GM23338 (cell line): ENCODE measurements at regions not wholly inside any gene's neighbourhood (a gene's known extent, or its start where the extent isn't known, plus 50 kb on each side); places are given as distances from the start of the nearest gene placed in this dataset.

Experiments
- ATAC-seq: fragments of 200-7000 bp; cut with Tn5 transposase; 3 replicates; pipeline ENCODE4 v1.9.1; 2020
- DNase-seq: peaks from one replicate; pipeline ENCODE4 v3.0.0-alpha.2; 2015; ENCODE audit warnings: low spot score
- H2AFZ ChIP-seq: fragments of 200-600 bp; sonication (generic); 2 replicates; pipeline ENCODE4 v1.8.0; 2016; ENCODE audit warnings: antibody characterized with exemption, mild to moderate bottlenecking, moderate library complexity
- H3F3A ChIP-seq: fragments of 200-600 bp; sonication (generic); replicated peaks from 2 replicates; pipeline ENCODE4 v1.8.0; 2017; ENCODE audit warnings: antibody characterized with exemption, mixed run types, low read depth
- H3K27ac ChIP-seq: fragments of 200-600 bp; sonication (generic); 2 replicates; pipeline ENCODE4 v1.6.1; 2016; ENCODE audit warnings: low read depth
- H3K27me3 ChIP-seq: fragments of 200-600 bp; sonication (generic); 2 replicates; pipeline ENCODE4 v1.8.0; 2016; ENCODE audit warnings: mild to moderate bottlenecking, mixed run types, moderate library complexity; ENCODE audit not compliant: insufficient read depth
- H3K36me3 ChIP-seq: fragments of 200-600 bp; sonication (generic); 2 replicates; pipeline ENCODE4 v1.8.0; 2016; ENCODE audit warnings: mild to moderate bottlenecking; ENCODE audit not compliant: insufficient read depth
- H3K4me1 ChIP-seq: fragments of 200-600 bp; sonication (generic); 2 replicates; pipeline ENCODE4 v1.8.0; 2016; ENCODE audit warnings: mild to moderate bottlenecking, moderate library complexity; ENCODE audit not compliant: insufficient read depth
- H3K4me2 ChIP-seq: fragments of 200-600 bp; sonication (generic); 2 replicates; pipeline ENCODE4 v1.7.1; 2017; ENCODE audit warnings: mixed run types
- H3K4me3 ChIP-seq: fragments of 200-600 bp; sonication (generic); 2 replicates; pipeline ENCODE4 v1.6.1; 2016; ENCODE audit warnings: mixed run types
- H3K79me2 ChIP-seq: fragments of 200-600 bp; sonication (generic); replicated peaks from 2 replicates; pipeline ENCODE4 v1.8.0; 2017; ENCODE audit warnings: mild to moderate bottlenecking; ENCODE audit not compliant: insufficient read depth
- H3K9me2 ChIP-seq: fragments of 200-600 bp; sonication (generic); 2 replicates; pipeline ENCODE4 v1.8.0; 2017; ENCODE audit not compliant: insufficient read depth
- H4K20me1 ChIP-seq: fragments of 200-600 bp; sonication (generic); replicated peaks from 2 replicates; pipeline ENCODE4 v1.8.0; 2017; ENCODE audit warnings: mild to moderate bottlenecking; ENCODE audit not compliant: insufficient read depth
- H3K27ac Mint-ChIP-seq: 2 replicates; pipeline ENCODE4 v1.8.0; 2020; ENCODE audit warnings: inconsistent platforms, mild to moderate bottlenecking, moderate library complexity, mixed read lengths
- H3K27me3 Mint-ChIP-seq: 3 replicates; pipeline ENCODE4 v1.8.0; 2022; ENCODE audit warnings: low read depth, mild to moderate bottlenecking, moderate library complexity, mixed read lengths, inconsistent platforms; ENCODE audit not compliant: insufficient read depth, poor library complexity
- H3K36me3 Mint-ChIP-seq: 3 replicates; pipeline ENCODE4 v1.8.0; 2021; ENCODE audit warnings: low read depth, mild to moderate bottlenecking, inconsistent platforms, moderate library complexity, mixed read lengths
- H3K4me1 Mint-ChIP-seq: 3 replicates; pipeline ENCODE4 v1.8.0; 2020; ENCODE audit warnings: mild to moderate bottlenecking, inconsistent platforms, mixed read lengths
- H3K4me3 Mint-ChIP-seq: 3 replicates; pipeline ENCODE4 v1.8.0; 2021; ENCODE audit warnings: moderate library complexity, mild to moderate bottlenecking, inconsistent platforms, mixed read lengths
- H3K9me3 Mint-ChIP-seq: 3 replicates; pipeline ENCODE4 v1.8.0; 2020; ENCODE audit warnings: moderate library complexity, mild to moderate bottlenecking, inconsistent platforms, mixed read lengths
- EZH2phosphoT487 ChIP-seq: fragments of 200-600 bp; sonication (generic); IDR thresholded peaks from one replicate; pipeline ENCODE4 v1.8.1; 2018; ENCODE audit warnings: antibody characterized with exemption; ENCODE audit not compliant: unreplicated experiment
- JUNB ChIP-seq: IDR thresholded peaks from one replicate; pipeline ENCODE4 v1.6.1; 2016; ENCODE audit warnings: antibody characterized with exemption; ENCODE audit not compliant: unreplicated experiment
- NANOG ChIP-seq: IDR thresholded peaks from 2 replicates; pipeline ENCODE4 v1.6.1; 2016; ENCODE audit warnings: antibody characterized with exemption, borderline replicate concordance
- POLR2AphosphoS5 ChIP-seq: IDR thresholded peaks from 2 replicates; pipeline ENCODE4 v1.6.1; 2016; ENCODE audit warnings: antibody characterized with exemption, low read depth
- STAT1 ChIP-seq: IDR thresholded peaks from one replicate; pipeline ENCODE4 v1.6.1; 2016; ENCODE audit warnings: antibody characterized with exemption; ENCODE audit not compliant: unreplicated experiment
- ZNF114 ChIP-seq: fragments of 250-450 bp; sonication (Bioruptor Pico); IDR thresholded peaks from 2 replicates; pipeline ENCODE4 v1.5.0; 2020; ENCODE audit warnings: mild to moderate bottlenecking, moderate library complexity
- ZNF331 ChIP-seq: fragments of 250-450 bp; sonication (Bioruptor Pico); IDR thresholded peaks from 2 replicates; pipeline ENCODE4 v1.5.0; 2020; ENCODE audit warnings: low read depth, mild to moderate bottlenecking, moderate library complexity
- TF ChIP-seq, protein P1 (sequence below): IDR thresholded peaks from one replicate; pipeline ENCODE4 v1.6.1; 2018; ENCODE audit warnings: antibody characterized with exemption; ENCODE audit not compliant: unreplicated experiment
- TF ChIP-seq, protein P2 (sequence below): IDR thresholded peaks from 2 replicates; pipeline ENCODE4 v1.6.1; 2016; ENCODE audit warnings: antibody characterized with exemption
- TF ChIP-seq, protein P3 (sequence below): fragments of 250-450 bp; sonication (Bioruptor Pico); IDR thresholded peaks from 2 replicates; pipeline ENCODE4 v1.5.0; 2020; ENCODE audit warnings: mild to moderate bottlenecking, moderate library complexity
- TF ChIP-seq, protein P4 (sequence below), 2 experiments: fragments of 200-600 bp in 1 of 2; sonication (generic) in 1 of 2; conservative IDR thresholded peaks; 2 replicates each; pipeline versions ENCODE4 v1.5.1 to v1.6.1; 2016 to 2017; ENCODE audit warnings: antibody characterized with exemption in 2 of 2, low read depth in 2 of 2, mild to moderate bottlenecking in 2 of 2, moderate library complexity in 1 of 2

DNA sequence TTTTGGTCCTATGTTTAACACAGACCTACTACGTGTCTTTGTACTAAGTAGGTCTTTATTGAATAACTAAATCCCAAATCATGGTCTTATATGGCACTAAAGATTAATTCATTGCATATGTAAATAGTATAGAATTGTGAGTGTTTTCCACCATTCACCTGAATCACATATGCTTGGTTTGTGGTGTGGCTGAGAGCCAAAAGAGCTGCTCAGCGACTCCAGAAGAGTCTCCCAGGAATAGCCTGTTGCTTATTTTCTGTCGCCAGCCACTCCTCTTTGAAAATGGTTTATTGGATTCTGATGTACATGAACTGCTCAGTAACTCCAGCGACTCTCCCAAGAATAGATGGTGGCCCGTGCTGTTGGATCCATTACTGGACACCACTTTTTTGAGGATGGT lies 184.5 kb downstream of the CLCN4 start:
- H3K27ac ChIP-seq = no peak overlapping the region
- no peaks in the 10 kb centered on the region for H3K79me2 ChIP-seq
- H2AFZ ChIP-seq = no peak overlapping the region
- H3F3A ChIP-seq = no peaks in the 10 kb centered on the region
- no peak overlapping the region for H3K4me2 ChIP-seq
- Mint-ChIP-seq H3K4me1 (no peaks in the 10 kb centered on the region; the same call in 2 of the 3 replicates), H3K36me3 (no peaks in the 10 kb centered on the region), H3K4me3 (no peak overlapping the region), H3K27ac (no peak overlapping the region), H3K27me3 (no peaks in the 10 kb centered on the region), H3K9me3 (no peaks in the 10 kb centered on the region)
- no peak for DNase-seq
- TF ChIP-seq POLR2AphosphoS5 (no peak), ZNF331 (no peak), NANOG (no peak), STAT1 (no peak), ZNF114 (CRISPR knock-in tag) (no peak), EZH2phosphoT487 (no peak), JUNB (no peak)
- TF ChIP-seq, protein P1, sequence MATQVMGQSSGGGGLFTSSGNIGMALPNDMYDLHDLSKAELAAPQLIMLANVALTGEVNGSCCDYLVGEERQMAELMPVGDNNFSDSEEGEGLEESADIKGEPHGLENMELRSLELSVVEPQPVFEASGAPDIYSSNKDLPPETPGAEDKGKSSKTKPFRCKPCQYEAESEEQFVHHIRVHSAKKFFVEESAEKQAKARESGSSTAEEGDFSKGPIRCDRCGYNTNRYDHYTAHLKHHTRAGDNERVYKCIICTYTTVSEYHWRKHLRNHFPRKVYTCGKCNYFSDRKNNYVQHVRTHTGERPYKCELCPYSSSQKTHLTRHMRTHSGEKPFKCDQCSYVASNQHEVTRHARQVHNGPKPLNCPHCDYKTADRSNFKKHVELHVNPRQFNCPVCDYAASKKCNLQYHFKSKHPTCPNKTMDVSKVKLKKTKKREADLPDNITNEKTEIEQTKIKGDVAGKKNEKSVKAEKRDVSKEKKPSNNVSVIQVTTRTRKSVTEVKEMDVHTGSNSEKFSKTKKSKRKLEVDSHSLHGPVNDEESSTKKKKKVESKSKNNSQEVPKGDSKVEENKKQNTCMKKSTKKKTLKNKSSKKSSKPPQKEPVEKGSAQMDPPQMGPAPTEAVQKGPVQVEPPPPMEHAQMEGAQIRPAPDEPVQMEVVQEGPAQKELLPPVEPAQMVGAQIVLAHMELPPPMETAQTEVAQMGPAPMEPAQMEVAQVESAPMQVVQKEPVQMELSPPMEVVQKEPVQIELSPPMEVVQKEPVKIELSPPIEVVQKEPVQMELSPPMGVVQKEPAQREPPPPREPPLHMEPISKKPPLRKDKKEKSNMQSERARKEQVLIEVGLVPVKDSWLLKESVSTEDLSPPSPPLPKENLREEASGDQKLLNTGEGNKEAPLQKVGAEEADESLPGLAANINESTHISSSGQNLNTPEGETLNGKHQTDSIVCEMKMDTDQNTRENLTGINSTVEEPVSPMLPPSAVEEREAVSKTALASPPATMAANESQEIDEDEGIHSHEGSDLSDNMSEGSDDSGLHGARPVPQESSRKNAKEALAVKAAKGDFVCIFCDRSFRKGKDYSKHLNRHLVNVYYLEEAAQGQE = no peak
- TF ChIP-seq, protein P2, sequence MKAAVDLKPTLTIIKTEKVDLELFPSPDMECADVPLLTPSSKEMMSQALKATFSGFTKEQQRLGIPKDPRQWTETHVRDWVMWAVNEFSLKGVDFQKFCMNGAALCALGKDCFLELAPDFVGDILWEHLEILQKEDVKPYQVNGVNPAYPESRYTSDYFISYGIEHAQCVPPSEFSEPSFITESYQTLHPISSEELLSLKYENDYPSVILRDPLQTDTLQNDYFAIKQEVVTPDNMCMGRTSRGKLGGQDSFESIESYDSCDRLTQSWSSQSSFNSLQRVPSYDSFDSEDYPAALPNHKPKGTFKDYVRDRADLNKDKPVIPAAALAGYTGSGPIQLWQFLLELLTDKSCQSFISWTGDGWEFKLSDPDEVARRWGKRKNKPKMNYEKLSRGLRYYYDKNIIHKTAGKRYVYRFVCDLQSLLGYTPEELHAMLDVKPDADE = no peak
- TF ChIP-seq, protein P3, sequence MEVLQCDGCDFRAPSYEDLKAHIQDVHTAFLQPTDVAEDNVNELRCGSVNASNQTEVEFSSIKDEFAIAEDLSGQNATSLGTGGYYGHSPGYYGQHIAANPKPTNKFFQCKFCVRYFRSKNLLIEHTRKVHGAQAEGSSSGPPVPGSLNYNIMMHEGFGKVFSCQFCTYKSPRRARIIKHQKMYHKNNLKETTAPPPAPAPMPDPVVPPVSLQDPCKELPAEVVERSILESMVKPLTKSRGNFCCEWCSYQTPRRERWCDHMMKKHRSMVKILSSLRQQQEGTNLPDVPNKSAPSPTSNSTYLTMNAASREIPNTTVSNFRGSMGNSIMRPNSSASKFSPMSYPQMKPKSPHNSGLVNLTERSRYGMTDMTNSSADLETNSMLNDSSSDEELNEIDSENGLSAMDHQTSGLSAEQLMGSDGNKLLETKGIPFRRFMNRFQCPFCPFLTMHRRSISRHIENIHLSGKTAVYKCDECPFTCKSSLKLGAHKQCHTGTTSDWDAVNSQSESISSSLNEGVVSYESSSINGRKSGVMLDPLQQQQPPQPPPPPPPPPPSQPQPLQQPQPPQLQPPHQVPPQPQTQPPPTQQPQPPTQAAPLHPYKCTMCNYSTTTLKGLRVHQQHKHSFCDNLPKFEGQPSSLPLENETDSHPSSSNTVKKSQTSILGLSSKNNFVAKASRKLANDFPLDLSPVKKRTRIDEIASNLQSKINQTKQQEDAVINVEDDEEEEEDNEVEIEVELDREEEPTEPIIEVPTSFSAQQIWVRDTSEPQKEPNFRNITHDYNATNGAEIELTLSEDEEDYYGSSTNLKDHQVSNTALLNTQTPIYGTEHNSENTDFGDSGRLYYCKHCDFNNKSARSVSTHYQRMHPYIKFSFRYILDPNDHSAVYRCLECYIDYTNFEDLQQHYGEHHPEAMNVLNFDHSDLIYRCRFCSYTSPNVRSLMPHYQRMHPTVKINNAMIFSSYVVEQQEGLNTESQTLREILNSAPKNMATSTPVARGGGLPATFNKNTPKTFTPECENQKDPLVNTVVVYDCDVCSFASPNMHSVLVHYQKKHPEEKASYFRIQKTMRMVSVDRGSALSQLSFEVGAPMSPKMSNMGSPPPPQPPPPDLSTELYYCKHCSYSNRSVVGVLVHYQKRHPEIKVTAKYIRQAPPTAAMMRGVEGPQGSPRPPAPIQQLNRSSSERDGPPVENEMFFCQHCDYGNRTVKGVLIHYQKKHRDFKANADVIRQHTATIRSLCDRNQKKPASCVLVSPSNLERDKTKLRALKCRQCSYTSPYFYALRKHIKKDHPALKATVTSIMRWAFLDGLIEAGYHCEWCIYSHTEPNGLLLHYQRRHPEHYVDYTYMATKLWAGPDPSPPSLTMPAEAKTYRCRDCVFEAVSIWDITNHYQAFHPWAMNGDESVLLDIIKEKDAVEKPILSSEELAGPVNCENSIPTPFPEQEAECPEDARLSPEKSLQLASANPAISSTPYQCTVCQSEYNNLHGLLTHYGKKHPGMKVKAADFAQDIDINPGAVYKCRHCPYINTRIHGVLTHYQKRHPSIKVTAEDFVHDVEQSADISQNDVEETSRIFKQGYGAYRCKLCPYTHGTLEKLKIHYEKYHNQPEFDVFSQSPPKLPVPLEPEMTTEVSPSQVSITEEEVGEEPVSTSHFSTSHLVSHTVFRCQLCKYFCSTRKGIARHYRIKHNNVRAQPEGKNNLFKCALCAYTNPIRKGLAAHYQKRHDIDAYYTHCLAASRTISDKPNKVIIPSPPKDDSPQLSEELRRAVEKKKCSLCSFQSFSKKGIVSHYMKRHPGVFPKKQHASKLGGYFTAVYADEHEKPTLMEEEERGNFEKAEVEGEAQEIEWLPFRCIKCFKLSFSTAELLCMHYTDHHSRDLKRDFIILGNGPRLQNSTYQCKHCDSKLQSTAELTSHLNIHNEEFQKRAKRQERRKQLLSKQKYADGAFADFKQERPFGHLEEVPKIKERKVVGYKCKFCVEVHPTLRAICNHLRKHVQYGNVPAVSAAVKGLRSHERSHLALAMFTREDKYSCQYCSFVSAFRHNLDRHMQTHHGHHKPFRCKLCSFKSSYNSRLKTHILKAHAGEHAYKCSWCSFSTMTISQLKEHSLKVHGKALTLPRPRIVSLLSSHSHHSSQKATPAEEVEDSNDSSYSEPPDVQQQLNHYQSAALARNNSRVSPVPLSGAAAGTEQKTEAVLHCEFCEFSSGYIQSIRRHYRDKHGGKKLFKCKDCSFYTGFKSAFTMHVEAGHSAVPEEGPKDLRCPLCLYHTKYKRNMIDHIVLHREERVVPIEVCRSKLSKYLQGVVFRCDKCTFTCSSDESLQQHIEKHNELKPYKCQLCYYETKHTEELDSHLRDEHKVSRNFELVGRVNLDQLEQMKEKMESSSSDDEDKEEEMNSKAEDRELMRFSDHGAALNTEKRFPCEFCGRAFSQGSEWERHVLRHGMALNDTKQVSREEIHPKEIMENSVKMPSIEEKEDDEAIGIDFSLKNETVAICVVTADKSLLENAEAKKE = no peak
- TF ChIP-seq, protein P4, sequence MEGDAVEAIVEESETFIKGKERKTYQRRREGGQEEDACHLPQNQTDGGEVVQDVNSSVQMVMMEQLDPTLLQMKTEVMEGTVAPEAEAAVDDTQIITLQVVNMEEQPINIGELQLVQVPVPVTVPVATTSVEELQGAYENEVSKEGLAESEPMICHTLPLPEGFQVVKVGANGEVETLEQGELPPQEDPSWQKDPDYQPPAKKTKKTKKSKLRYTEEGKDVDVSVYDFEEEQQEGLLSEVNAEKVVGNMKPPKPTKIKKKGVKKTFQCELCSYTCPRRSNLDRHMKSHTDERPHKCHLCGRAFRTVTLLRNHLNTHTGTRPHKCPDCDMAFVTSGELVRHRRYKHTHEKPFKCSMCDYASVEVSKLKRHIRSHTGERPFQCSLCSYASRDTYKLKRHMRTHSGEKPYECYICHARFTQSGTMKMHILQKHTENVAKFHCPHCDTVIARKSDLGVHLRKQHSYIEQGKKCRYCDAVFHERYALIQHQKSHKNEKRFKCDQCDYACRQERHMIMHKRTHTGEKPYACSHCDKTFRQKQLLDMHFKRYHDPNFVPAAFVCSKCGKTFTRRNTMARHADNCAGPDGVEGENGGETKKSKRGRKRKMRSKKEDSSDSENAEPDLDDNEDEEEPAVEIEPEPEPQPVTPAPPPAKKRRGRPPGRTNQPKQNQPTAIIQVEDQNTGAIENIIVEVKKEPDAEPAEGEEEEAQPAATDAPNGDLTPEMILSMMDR (conservative IDR thresholded peaks at IDR 0.05; ENCODE audit: low read depth in 2 of 2) = no peak
- no peak for ATAC-seq
- H3K27me3 ChIP-seq = no peaks in the 10 kb centered on the region
- no peaks in the 10 kb centered on the region for H4K20me1 ChIP-seq
- H3K4me3 ChIP-seq = no peak overlapping the region
- no peaks in the 10 kb centered on the region for H3K9me2 ChIP-seq
- no peaks in the 10 kb centered on the region for H3K4me1 ChIP-seq
- H3K36me3 ChIP-seq = no peaks in the 10 kb centered on the region
